SK-N-SH (cell line): ENCODE measurements at regions not wholly inside any gene's neighbourhood (a gene's known extent, or its start where the extent isn't known, plus 50 kb on each side); places are given as distances from the start of the nearest gene placed in this dataset.

ENCODE experiments used
- CHD2 ChIP-seq: fragments of 150-350 bp; IDR thresholded peaks from 2 replicates; pipeline ENCODE4 v1.6.1; 2018; ENCODE audit warnings: low read length; ENCODE audit not compliant: partially characterized antibody
- ELF1 ChIP-seq: IDR thresholded peaks from 2 replicates; pipeline ENCODE4 v1.4.0; 2012
- EP300 ChIP-seq, 2 experiments: IDR thresholded peaks; 2 replicates each; pipeline versions ENCODE4 v1.4.0 to v1.6.1; 2012; ENCODE audit warnings: borderline replicate concordance in 1 of 2, low read depth in 1 of 2, low read length in 1 of 2
- EZH2phosphoT487 ChIP-seq: fragments of 200-600 bp; sonication (generic); IDR thresholded peaks from 2 replicates; pipeline ENCODE4 v1.6.1; 2017; ENCODE audit warnings: low read depth, mixed run types, mild to moderate bottlenecking, antibody characterized with exemption, moderate library complexity, borderline replicate concordance
- FOSL2 ChIP-seq: IDR thresholded peaks from 2 replicates; pipeline ENCODE4 v1.4.0; 2012; ENCODE audit warnings: low read depth, mild to moderate bottlenecking, moderate library complexity, borderline replicate concordance
- FOXM1 ChIP-seq: IDR thresholded peaks from 2 replicates; pipeline ENCODE4 v1.4.0; 2012; ENCODE audit warnings: low read depth, mild to moderate bottlenecking
- GABPA ChIP-seq: IDR thresholded peaks from 2 replicates; pipeline ENCODE4 v1.4.0; 2012; ENCODE audit warnings: low read depth, mild to moderate bottlenecking
- GATA2 ChIP-seq: sonication (generic); formaldehyde crosslinking; IDR thresholded peaks from 2 replicates; pipeline ENCODE4 v1.5.0; 2020; ENCODE audit warnings: mild to moderate bottlenecking, missing genetic modification reagents
- JUND ChIP-seq: IDR thresholded peaks from 2 replicates; pipeline ENCODE4 v1.4.0; 2012
- MAX ChIP-seq: IDR thresholded peaks from 2 replicates; pipeline ENCODE4 v1.4.0; 2012; ENCODE audit warnings: low read depth
- NFIC ChIP-seq: IDR thresholded peaks from 2 replicates; pipeline ENCODE4 v1.4.0; 2012; ENCODE audit warnings: borderline replicate concordance
- POLR2AphosphoS5 ChIP-seq: IDR thresholded peaks from 2 replicates; pipeline ENCODE4 v1.6.1; 2012; ENCODE audit warnings: low read depth, low read length
- RAD21 ChIP-seq: IDR thresholded peaks from 2 replicates; pipeline ENCODE4 v1.6.1; 2012; ENCODE audit warnings: mild to moderate bottlenecking, low read length
- REST ChIP-seq: IDR thresholded peaks from 2 replicates; pipeline ENCODE4 v1.6.1; 2012; ENCODE audit warnings: mild to moderate bottlenecking, low read depth, low read length, moderate library complexity
- RFX5 ChIP-seq: IDR thresholded peaks from 2 replicates; pipeline ENCODE4 v1.6.1; 2012; ENCODE audit warnings: mild to moderate bottlenecking, improper control_type of control experiment, low read length
- TAF1 ChIP-seq: IDR thresholded peaks from 2 replicates; pipeline ENCODE4 v1.6.1; 2012; ENCODE audit warnings: low read depth, mild to moderate bottlenecking, low read length, moderate library complexity, borderline replicate concordance
- YY1 ChIP-seq: IDR thresholded peaks from 2 replicates; pipeline ENCODE4 v1.4.0; 2012; ENCODE audit warnings: low read depth, mild to moderate bottlenecking
- ZBTB33 ChIP-seq: IDR thresholded peaks from 2 replicates; pipeline ENCODE4 v1.4.0; 2012; ENCODE audit warnings: low read depth, borderline replicate concordance

GRCh38 chr15:99442252-99442897 lies 123.4 kb upstream of the MEF2A start (continued):
- TF ChIP-seq ZBTB33 (no peak), JUND (peak; percentile 36), NFIC (peak; percentile 90), RFX5 (no peak), EP300 (IDR thresholded peaks at IDR 0.05; ENCODE audit: borderline replicate concordance in 1 of 2, low read depth in 1 of 2, low read length in 1 of 2) (peak in 1 of 2 experiments; percentile 78; a peak in 1 of 4 replicates), MAX (peak; percentile 77), EZH2phosphoT487 (no peak), YY1 (no peak), REST (no peak), RAD21 (no peak), ELF1 (no peak), POLR2AphosphoS5 (peak; percentile 43; the same call in 1 of the 2 replicates), TAF1 (no peak), GATA2 (CRISPR knock-in tag) (no peak), GABPA (no peak), FOSL2 (peak; percentile 63; the same call in 1 of the 2 replicates), FOXM1 (no peak), CHD2 (no peak)
- TF ChIP-seq, all 33 proteins: peak for 11
